GM12872 (cell line): ENCODE measurements at regions not wholly inside any gene's neighbourhood (a gene's known extent, or its start where the extent isn't known, plus 50 kb on each side); places are given as distances from the start of the nearest gene placed in this dataset.

Source experiments
- CTCF ChIP-seq: IDR thresholded peaks from 3 replicates; pipeline ENCODE4 v1.5.1; 2011; ENCODE audit warnings: low read depth, mild to moderate bottlenecking, low read length, moderate library complexity; ENCODE audit not compliant: insufficient read depth

DNA sequence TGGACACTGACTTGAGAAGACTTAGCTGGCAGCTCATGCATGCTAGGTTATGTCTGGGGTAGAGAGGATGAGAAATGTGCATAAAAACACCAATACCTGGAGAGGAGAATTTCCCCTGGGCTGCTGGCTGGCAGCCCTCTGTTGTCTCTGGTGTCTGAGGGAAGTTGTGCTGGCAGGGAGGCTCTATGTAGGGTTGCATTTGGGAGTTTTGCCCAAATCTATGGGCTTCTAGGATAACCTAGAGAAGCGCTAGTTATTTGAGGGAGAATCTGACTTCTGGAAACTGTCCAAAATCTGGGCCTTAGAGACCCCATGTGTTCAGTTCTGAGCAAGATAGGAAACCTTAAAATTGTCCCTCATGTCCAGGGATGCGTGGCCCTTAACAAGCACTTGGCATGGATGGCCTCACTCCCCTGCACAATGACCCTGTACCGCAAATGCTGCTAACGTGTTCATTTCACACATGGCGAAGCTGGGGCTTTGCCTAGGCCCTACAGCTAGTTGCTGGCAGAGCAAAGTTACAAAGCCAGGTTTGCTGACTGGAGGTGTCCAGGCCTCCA, 70.3 kb upstream of the ATP2B2 start:
- TF ChIP-seq CTCF: no peak

- no peak for TF ChIP-seq CTCF
These were observed 72.1 kb upstream of the ATP2B2 start for GRCh38 chr3:10577486-10577885.

DNA sequence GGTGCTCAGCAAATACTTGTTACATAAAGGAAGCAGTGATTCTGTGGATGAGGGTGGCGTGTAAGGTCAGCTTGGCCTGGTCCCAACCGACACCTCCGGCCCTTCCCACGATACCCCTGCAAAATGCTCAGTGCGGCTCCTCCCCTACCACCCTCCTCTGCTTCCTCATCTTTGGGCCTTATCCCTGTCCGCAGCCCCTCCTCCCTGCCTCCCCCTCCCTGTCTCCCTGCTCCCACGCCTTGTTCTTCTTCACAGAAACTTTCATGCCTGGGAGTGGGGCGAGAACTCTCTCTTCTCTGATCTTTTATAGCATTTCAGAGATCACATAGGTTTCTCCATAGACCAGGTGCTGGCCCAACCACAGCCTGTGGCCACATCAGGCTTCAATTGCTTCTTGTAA, 75.0 kb upstream of the ATP2B2 start:
- no peak for TF ChIP-seq CTCF

- TF ChIP-seq CTCF: no peak
These were observed 75.9 kb upstream of the ATP2B2 start for GRCh38 chr3:10581251-10581650.

DNA sequence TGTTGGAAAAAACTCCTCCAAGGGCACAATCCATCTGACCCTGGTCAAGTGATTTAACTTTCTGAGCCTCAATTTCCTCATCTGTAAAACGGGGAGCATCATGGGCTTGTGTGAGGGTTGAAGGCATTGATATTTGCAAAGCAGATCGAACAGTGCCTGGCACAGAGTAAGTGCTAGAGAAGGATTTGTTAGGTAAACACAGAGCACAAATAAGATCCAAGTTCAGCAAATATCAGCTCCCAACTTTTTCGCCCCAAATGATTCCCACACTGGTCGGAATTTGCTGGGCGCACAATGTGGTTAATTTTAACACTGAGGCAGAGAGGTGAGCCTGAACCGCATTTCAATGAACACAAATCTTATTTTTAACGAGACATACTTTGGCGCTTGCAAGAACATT, 76.3 kb upstream of the ATP2B2 start:
- TF ChIP-seq CTCF: no peak

DNA sequence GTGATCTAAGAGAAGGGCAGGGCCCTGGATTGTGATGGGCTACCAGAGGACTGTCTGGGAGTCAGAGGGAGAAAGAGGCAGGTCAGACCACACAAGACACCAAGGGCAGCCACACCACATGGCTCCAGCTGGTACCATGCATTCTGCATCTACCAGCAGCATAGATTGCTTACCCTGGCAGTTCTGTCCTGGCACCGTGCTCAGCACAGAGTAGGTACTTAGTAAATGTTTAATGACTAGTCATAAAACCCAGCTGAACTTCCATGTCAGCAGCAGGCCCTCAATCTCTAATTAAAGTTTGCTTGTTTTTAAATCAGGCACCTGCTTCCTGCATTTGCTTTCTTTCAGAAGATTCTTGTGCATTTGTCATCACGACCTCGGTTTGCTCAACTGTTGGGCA, 77.3 kb upstream of the ATP2B2 start:
- TF ChIP-seq CTCF: no peak

GRCh38 chr3:10583798-10584708, 78.7 kb upstream of the ATP2B2 start:
- no peak for TF ChIP-seq CTCF
